GM23338 (cell line): ENCODE measurements at regions not wholly inside any gene's neighbourhood (a gene's known extent, or its start where the extent isn't known, plus 50 kb on each side); places are given as distances from the start of the nearest gene placed in this dataset.

ENCODE experiments used
- ATAC-seq: fragments of 200-7000 bp; cut with Tn5 transposase; 3 replicates; pipeline ENCODE4 v1.9.1; 2020
- DNase-seq: peaks from one replicate; pipeline ENCODE4 v3.0.0-alpha.2; 2015; ENCODE audit warnings: low spot score
- H2AFZ ChIP-seq: fragments of 200-600 bp; sonication (generic); 2 replicates; pipeline ENCODE4 v1.8.0; 2016; ENCODE audit warnings: antibody characterized with exemption, mild to moderate bottlenecking, moderate library complexity
- H3F3A ChIP-seq: fragments of 200-600 bp; sonication (generic); replicated peaks from 2 replicates; pipeline ENCODE4 v1.8.0; 2017; ENCODE audit warnings: antibody characterized with exemption, mixed run types, low read depth
- H3K27ac ChIP-seq: fragments of 200-600 bp; sonication (generic); 2 replicates; pipeline ENCODE4 v1.6.1; 2016; ENCODE audit warnings: low read depth
- H3K27me3 ChIP-seq: fragments of 200-600 bp; sonication (generic); 2 replicates; pipeline ENCODE4 v1.8.0; 2016; ENCODE audit warnings: mild to moderate bottlenecking, mixed run types, moderate library complexity; ENCODE audit not compliant: insufficient read depth
- H3K36me3 ChIP-seq: fragments of 200-600 bp; sonication (generic); 2 replicates; pipeline ENCODE4 v1.8.0; 2016; ENCODE audit warnings: mild to moderate bottlenecking; ENCODE audit not compliant: insufficient read depth
- H3K4me1 ChIP-seq: fragments of 200-600 bp; sonication (generic); 2 replicates; pipeline ENCODE4 v1.8.0; 2016; ENCODE audit warnings: mild to moderate bottlenecking, moderate library complexity; ENCODE audit not compliant: insufficient read depth
- H3K4me2 ChIP-seq: fragments of 200-600 bp; sonication (generic); 2 replicates; pipeline ENCODE4 v1.7.1; 2017; ENCODE audit warnings: mixed run types
- H3K4me3 ChIP-seq: fragments of 200-600 bp; sonication (generic); 2 replicates; pipeline ENCODE4 v1.6.1; 2016; ENCODE audit warnings: mixed run types
- H3K79me2 ChIP-seq: fragments of 200-600 bp; sonication (generic); replicated peaks from 2 replicates; pipeline ENCODE4 v1.8.0; 2017; ENCODE audit warnings: mild to moderate bottlenecking; ENCODE audit not compliant: insufficient read depth
- H3K9me2 ChIP-seq: fragments of 200-600 bp; sonication (generic); 2 replicates; pipeline ENCODE4 v1.8.0; 2017; ENCODE audit not compliant: insufficient read depth
- H4K20me1 ChIP-seq: fragments of 200-600 bp; sonication (generic); replicated peaks from 2 replicates; pipeline ENCODE4 v1.8.0; 2017; ENCODE audit warnings: mild to moderate bottlenecking; ENCODE audit not compliant: insufficient read depth
- H3K27ac Mint-ChIP-seq: 2 replicates; pipeline ENCODE4 v1.8.0; 2020; ENCODE audit warnings: inconsistent platforms, mild to moderate bottlenecking, moderate library complexity, mixed read lengths
- H3K27me3 Mint-ChIP-seq: 3 replicates; pipeline ENCODE4 v1.8.0; 2022; ENCODE audit warnings: low read depth, mild to moderate bottlenecking, moderate library complexity, mixed read lengths, inconsistent platforms; ENCODE audit not compliant: insufficient read depth, poor library complexity
- H3K36me3 Mint-ChIP-seq: 3 replicates; pipeline ENCODE4 v1.8.0; 2021; ENCODE audit warnings: low read depth, mild to moderate bottlenecking, inconsistent platforms, moderate library complexity, mixed read lengths
- H3K4me1 Mint-ChIP-seq: 3 replicates; pipeline ENCODE4 v1.8.0; 2020; ENCODE audit warnings: mild to moderate bottlenecking, inconsistent platforms, mixed read lengths
- H3K4me3 Mint-ChIP-seq: 3 replicates; pipeline ENCODE4 v1.8.0; 2021; ENCODE audit warnings: moderate library complexity, mild to moderate bottlenecking, inconsistent platforms, mixed read lengths
- H3K9me3 Mint-ChIP-seq: 3 replicates; pipeline ENCODE4 v1.8.0; 2020; ENCODE audit warnings: moderate library complexity, mild to moderate bottlenecking, inconsistent platforms, mixed read lengths
- CTCF ChIP-seq, 2 experiments: fragments of 200-600 bp in 1 of 2; sonication (generic) in 1 of 2; conservative IDR thresholded peaks; 2 replicates each; pipeline versions ENCODE4 v1.5.1 to v1.6.1; 2016 to 2017; ENCODE audit warnings: antibody characterized with exemption in 2 of 2, low read depth in 2 of 2, mild to moderate bottlenecking in 2 of 2, moderate library complexity in 1 of 2
- EZH2 ChIP-seq: fragments of 200-600 bp; sonication (generic); IDR thresholded peaks from one replicate; pipeline ENCODE4 v1.8.0; 2017; ENCODE audit warnings: antibody characterized with exemption, mild to moderate bottlenecking, low read depth; ENCODE audit not compliant: unreplicated experiment
- EZH2phosphoT487 ChIP-seq: fragments of 200-600 bp; sonication (generic); IDR thresholded peaks from one replicate; pipeline ENCODE4 v1.8.1; 2018; ENCODE audit warnings: antibody characterized with exemption; ENCODE audit not compliant: unreplicated experiment
- NANOG ChIP-seq: IDR thresholded peaks from 2 replicates; pipeline ENCODE4 v1.6.1; 2016; ENCODE audit warnings: antibody characterized with exemption, borderline replicate concordance
- POLR2AphosphoS5 ChIP-seq: IDR thresholded peaks from 2 replicates; pipeline ENCODE4 v1.6.1; 2016; ENCODE audit warnings: antibody characterized with exemption, low read depth
- REST ChIP-seq: IDR thresholded peaks from one replicate; pipeline ENCODE4 v1.6.1; 2018; ENCODE audit warnings: antibody characterized with exemption; ENCODE audit not compliant: unreplicated experiment
- ZNF331 ChIP-seq: fragments of 250-450 bp; sonication (Bioruptor Pico); IDR thresholded peaks from 2 replicates; pipeline ENCODE4 v1.5.0; 2020; ENCODE audit warnings: low read depth, mild to moderate bottlenecking, moderate library complexity
- TF ChIP-seq, protein P1 (sequence below): fragments of 250-450 bp; sonication (Bioruptor Pico); IDR thresholded peaks from 2 replicates; pipeline ENCODE4 v1.5.0; 2020; ENCODE audit warnings: mild to moderate bottlenecking, moderate library complexity
- TF ChIP-seq, protein P2 (sequence below): IDR thresholded peaks from 2 replicates; pipeline ENCODE4 v1.6.1; 2016; ENCODE audit warnings: antibody characterized with exemption

DNA sequence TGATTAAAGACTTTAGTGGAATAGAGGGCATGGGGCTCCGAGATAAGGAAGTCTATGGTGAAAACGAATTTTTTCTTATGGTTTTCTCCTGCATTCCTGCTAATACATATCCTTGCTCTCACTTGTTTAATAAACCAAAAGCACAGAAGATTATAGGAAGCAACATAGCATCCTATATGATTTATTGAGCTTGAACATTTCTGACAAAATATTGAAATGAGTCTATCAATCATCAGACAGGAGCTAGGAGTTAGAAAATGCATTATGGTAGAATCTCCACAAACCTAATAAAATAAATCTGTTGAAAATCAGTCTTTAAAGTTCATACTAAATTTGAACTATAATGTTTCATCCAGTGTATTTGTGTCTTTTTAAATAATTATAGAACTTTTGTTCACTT is 554.6 kb upstream of the RGMB start (continued):
- TF ChIP-seq, protein P1, sequence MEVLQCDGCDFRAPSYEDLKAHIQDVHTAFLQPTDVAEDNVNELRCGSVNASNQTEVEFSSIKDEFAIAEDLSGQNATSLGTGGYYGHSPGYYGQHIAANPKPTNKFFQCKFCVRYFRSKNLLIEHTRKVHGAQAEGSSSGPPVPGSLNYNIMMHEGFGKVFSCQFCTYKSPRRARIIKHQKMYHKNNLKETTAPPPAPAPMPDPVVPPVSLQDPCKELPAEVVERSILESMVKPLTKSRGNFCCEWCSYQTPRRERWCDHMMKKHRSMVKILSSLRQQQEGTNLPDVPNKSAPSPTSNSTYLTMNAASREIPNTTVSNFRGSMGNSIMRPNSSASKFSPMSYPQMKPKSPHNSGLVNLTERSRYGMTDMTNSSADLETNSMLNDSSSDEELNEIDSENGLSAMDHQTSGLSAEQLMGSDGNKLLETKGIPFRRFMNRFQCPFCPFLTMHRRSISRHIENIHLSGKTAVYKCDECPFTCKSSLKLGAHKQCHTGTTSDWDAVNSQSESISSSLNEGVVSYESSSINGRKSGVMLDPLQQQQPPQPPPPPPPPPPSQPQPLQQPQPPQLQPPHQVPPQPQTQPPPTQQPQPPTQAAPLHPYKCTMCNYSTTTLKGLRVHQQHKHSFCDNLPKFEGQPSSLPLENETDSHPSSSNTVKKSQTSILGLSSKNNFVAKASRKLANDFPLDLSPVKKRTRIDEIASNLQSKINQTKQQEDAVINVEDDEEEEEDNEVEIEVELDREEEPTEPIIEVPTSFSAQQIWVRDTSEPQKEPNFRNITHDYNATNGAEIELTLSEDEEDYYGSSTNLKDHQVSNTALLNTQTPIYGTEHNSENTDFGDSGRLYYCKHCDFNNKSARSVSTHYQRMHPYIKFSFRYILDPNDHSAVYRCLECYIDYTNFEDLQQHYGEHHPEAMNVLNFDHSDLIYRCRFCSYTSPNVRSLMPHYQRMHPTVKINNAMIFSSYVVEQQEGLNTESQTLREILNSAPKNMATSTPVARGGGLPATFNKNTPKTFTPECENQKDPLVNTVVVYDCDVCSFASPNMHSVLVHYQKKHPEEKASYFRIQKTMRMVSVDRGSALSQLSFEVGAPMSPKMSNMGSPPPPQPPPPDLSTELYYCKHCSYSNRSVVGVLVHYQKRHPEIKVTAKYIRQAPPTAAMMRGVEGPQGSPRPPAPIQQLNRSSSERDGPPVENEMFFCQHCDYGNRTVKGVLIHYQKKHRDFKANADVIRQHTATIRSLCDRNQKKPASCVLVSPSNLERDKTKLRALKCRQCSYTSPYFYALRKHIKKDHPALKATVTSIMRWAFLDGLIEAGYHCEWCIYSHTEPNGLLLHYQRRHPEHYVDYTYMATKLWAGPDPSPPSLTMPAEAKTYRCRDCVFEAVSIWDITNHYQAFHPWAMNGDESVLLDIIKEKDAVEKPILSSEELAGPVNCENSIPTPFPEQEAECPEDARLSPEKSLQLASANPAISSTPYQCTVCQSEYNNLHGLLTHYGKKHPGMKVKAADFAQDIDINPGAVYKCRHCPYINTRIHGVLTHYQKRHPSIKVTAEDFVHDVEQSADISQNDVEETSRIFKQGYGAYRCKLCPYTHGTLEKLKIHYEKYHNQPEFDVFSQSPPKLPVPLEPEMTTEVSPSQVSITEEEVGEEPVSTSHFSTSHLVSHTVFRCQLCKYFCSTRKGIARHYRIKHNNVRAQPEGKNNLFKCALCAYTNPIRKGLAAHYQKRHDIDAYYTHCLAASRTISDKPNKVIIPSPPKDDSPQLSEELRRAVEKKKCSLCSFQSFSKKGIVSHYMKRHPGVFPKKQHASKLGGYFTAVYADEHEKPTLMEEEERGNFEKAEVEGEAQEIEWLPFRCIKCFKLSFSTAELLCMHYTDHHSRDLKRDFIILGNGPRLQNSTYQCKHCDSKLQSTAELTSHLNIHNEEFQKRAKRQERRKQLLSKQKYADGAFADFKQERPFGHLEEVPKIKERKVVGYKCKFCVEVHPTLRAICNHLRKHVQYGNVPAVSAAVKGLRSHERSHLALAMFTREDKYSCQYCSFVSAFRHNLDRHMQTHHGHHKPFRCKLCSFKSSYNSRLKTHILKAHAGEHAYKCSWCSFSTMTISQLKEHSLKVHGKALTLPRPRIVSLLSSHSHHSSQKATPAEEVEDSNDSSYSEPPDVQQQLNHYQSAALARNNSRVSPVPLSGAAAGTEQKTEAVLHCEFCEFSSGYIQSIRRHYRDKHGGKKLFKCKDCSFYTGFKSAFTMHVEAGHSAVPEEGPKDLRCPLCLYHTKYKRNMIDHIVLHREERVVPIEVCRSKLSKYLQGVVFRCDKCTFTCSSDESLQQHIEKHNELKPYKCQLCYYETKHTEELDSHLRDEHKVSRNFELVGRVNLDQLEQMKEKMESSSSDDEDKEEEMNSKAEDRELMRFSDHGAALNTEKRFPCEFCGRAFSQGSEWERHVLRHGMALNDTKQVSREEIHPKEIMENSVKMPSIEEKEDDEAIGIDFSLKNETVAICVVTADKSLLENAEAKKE (CRISPR knock-in tag), result no peak
- TF ChIP-seq ZNF331 (CRISPR knock-in tag) (no peak), POLR2AphosphoS5 (no peak)

DNA sequence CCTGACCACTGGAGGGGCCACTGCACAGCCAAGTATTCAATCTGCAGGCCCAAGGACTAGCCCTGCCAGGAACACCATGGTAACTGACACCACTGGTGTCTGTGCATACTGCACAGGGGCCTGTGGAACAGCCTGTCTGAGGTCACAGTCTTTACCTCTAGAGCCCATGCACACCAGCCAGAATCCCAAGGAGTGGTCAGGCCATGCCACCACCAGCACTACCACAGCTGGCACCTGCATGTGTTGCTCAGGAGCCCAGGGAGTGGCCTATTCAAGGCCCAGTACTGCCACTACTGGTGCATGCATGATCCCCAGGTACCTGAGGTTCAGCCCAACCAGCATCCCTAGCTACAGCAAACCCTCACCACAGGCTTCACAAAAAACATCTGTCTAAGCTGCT is 546.0 kb upstream of the RGMB start:
- H3K27me3 ChIP-seq, result no peaks in the 10 kb centered on the region
- no peak overlapping the region for H2AFZ ChIP-seq
- no peaks in the 10 kb centered on the region for H3K4me1 ChIP-seq
- no peak for ATAC-seq
- Mint-ChIP-seq H3K4me1 (no peaks in the 10 kb centered on the region), H3K9me3 (peaks cover 20% of the 10 kb centered on the region), H3K27me3 (peaks cover 2% of the 10 kb centered on the region), H3K36me3 (peaks cover 3% of the 10 kb centered on the region; the same call in 1 of the 3 replicates), H3K27ac (no peak overlapping the region), H3K4me3 (no peak overlapping the region)
- no peak for DNase-seq
- no peak overlapping the region for H3K4me2 ChIP-seq
- H3K4me3 ChIP-seq, result no peak overlapping the region
- H3K79me2 ChIP-seq, result no peaks in the 10 kb centered on the region
- H3F3A ChIP-seq, result no peaks in the 10 kb centered on the region
- no peaks in the 10 kb centered on the region; the same call in 1 of the 2 replicates for H3K36me3 ChIP-seq
- H3K27ac ChIP-seq, result no peak overlapping the region
- H3K9me2 ChIP-seq, result 0 out of 2 replicates have a peak, but pooled peaks cover 4% of the 10 kb centered on the region
- no peaks in the 10 kb centered on the region for H4K20me1 ChIP-seq
- TF ChIP-seq NANOG, result no peak
- no peak for TF ChIP-seq EZH2
- TF ChIP-seq, protein P2, sequence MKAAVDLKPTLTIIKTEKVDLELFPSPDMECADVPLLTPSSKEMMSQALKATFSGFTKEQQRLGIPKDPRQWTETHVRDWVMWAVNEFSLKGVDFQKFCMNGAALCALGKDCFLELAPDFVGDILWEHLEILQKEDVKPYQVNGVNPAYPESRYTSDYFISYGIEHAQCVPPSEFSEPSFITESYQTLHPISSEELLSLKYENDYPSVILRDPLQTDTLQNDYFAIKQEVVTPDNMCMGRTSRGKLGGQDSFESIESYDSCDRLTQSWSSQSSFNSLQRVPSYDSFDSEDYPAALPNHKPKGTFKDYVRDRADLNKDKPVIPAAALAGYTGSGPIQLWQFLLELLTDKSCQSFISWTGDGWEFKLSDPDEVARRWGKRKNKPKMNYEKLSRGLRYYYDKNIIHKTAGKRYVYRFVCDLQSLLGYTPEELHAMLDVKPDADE, result no peak
- TF ChIP-seq EZH2phosphoT487, result no peak
- no peak for TF ChIP-seq POLR2AphosphoS5
- no peak for TF ChIP-seq REST
- no peak for TF ChIP-seq CTCF (conservative IDR thresholded peaks at IDR 0.05; ENCODE audit: low read depth in 2 of 2)
